ENCODE measurements at regions not wholly inside any gene's neighbourhood (a gene's known extent, or its start where the extent isn't known, plus 50 kb on each side); places are given as distances from the start of the nearest gene placed in this dataset.

DNA sequence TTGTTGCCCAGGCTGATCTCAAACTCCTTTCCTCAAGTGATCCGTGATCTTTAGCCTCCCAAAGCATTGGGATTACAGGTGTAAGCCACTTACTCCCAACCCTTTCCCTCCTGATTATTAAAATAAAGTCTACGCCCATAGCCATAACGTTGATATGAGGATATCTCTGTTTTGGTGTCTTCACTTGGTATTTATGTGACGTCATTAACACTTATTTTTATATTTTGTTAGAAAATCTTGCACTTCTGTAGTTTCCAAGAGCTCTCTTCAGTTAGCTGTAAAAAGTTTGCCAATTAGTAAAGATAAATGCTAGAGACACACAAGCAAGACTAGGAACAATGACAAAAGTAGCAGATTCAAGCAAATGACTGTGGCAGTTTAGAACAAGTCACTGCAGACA lies 115.6 kb upstream of the HSF2 start:
- TF ChIP-seq, protein P1, sequence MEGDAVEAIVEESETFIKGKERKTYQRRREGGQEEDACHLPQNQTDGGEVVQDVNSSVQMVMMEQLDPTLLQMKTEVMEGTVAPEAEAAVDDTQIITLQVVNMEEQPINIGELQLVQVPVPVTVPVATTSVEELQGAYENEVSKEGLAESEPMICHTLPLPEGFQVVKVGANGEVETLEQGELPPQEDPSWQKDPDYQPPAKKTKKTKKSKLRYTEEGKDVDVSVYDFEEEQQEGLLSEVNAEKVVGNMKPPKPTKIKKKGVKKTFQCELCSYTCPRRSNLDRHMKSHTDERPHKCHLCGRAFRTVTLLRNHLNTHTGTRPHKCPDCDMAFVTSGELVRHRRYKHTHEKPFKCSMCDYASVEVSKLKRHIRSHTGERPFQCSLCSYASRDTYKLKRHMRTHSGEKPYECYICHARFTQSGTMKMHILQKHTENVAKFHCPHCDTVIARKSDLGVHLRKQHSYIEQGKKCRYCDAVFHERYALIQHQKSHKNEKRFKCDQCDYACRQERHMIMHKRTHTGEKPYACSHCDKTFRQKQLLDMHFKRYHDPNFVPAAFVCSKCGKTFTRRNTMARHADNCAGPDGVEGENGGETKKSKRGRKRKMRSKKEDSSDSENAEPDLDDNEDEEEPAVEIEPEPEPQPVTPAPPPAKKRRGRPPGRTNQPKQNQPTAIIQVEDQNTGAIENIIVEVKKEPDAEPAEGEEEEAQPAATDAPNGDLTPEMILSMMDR (IDR thresholded peaks at IDR 0.05; ENCODE audit: poor library complexity, severe bottlenecking): no peak
- TF ChIP-seq TAF1 (IDR thresholded peaks at IDR 0.05; ENCODE audit: low read depth) (no peak), POLR2AphosphoS5 (IDR thresholded peaks at IDR 0.05) (no peak), EP300 (conservative IDR thresholded peaks at IDR 0.05; ENCODE audit: poor library complexity, severe bottlenecking) (no peak), RAD21 (conservative IDR thresholded peaks at IDR 0.05) (no peak)
- TF ChIP-seq, protein P2, sequence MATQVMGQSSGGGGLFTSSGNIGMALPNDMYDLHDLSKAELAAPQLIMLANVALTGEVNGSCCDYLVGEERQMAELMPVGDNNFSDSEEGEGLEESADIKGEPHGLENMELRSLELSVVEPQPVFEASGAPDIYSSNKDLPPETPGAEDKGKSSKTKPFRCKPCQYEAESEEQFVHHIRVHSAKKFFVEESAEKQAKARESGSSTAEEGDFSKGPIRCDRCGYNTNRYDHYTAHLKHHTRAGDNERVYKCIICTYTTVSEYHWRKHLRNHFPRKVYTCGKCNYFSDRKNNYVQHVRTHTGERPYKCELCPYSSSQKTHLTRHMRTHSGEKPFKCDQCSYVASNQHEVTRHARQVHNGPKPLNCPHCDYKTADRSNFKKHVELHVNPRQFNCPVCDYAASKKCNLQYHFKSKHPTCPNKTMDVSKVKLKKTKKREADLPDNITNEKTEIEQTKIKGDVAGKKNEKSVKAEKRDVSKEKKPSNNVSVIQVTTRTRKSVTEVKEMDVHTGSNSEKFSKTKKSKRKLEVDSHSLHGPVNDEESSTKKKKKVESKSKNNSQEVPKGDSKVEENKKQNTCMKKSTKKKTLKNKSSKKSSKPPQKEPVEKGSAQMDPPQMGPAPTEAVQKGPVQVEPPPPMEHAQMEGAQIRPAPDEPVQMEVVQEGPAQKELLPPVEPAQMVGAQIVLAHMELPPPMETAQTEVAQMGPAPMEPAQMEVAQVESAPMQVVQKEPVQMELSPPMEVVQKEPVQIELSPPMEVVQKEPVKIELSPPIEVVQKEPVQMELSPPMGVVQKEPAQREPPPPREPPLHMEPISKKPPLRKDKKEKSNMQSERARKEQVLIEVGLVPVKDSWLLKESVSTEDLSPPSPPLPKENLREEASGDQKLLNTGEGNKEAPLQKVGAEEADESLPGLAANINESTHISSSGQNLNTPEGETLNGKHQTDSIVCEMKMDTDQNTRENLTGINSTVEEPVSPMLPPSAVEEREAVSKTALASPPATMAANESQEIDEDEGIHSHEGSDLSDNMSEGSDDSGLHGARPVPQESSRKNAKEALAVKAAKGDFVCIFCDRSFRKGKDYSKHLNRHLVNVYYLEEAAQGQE (IDR thresholded peaks at IDR 0.05; ENCODE audit: borderline replicate concordance): no peak
